GM21447 (cell line): ENCODE measurements at regions not wholly inside any gene's neighbourhood (a gene's known extent, or its start where the extent isn't known, plus 50 kb on each side); places are given as distances from the start of the nearest gene placed in this dataset.
"Not testable (repeated sequence)": the region's sequence is repeated elsewhere in the genome, so short reads cannot be mapped to it uniquely, and the experiment has no call there.

ENCODE experiments used
- ATAC-seq: cut with Tn5 transposase; IDR thresholded peaks from one replicate; pipeline ENCODE4 v1.9.1; 2021; ENCODE audit not compliant: unreplicated experiment

GRCh38 chr1:187787736-187788135, 959.0 kb downstream of the PLA2G4A start:
- no peak for ATAC-seq

- ATAC-seq: no peak
Measured at GRCh38 chr1:187788718-187789117, 960.0 kb downstream of the PLA2G4A start.

GRCh38 chr1:187790724-187791123, 962.0 kb downstream of the PLA2G4A start:
- no peak for ATAC-seq

DNA sequence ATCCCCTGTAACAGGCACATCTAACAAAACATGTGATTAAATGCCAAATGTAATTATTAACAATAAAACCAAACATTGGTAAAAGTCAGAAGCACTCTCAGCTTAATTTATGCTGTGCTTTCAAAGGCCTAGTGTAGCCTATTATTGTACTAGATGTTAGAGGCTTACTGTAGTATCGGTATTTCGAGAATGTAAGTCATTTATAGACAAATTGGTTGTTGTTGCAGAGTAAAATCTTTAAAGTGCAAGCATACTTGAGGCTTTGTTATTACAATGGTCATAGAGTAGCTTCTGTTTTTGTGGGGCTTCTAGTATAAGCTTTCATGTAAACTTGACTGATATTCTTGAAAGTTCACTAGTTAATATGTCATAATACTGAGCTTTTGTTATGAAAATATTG, 965.8 kb downstream of the PLA2G4A start:
- no peak for ATAC-seq

DNA sequence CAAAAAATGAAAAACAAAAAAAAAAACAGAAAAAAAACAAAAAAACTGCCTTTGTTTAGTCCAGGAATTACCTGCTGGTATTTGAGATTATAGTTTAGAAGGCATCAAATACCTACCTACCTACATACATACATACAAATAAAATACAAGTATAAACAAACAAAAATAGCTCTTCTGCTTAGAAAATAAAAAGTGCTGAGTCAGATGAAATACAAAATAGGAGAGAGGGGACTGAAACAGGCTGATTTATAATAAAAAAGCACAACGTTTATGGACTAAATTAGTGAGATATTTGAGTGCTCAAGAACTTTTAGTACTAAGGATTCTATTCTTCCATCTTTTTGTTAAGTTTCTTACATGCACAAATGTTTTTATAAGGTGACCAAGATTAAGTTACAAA, 980.8 kb downstream of the PLA2G4A start:
- ATAC-seq: no peak

- no peak for ATAC-seq
Measured at GRCh38 chr1:187816646-187817045, 987.9 kb downstream of the PLA2G4A start.

- no peak for ATAC-seq
Measured at GRCh38 chr1:187817782-187818181, 989.0 kb downstream of the PLA2G4A start.

DNA sequence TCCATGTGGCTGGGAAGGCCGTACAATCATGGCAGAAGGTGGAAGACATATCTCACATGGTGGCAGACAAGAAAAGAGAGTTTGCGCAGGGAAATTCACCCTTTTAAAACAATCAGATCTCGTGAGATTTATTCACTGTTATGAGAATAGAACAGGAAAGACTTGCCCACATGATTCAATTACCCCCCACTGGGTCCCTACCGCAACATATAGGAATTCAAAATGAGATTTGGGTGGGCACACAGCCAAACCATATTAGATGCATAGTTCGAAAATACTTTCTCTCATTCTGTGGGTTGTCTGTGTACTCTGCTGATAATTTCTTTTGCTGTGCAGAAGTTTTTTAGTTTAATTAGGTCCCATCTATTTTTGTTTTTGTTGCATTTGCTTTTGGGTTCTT, 990.3 kb downstream of the PLA2G4A start:
- ATAC-seq: no peak

- no peak for ATAC-seq
Measured at GRCh38 chr1:187836557-187836956, 1007.8 kb downstream of the PLA2G4A start.

DNA sequence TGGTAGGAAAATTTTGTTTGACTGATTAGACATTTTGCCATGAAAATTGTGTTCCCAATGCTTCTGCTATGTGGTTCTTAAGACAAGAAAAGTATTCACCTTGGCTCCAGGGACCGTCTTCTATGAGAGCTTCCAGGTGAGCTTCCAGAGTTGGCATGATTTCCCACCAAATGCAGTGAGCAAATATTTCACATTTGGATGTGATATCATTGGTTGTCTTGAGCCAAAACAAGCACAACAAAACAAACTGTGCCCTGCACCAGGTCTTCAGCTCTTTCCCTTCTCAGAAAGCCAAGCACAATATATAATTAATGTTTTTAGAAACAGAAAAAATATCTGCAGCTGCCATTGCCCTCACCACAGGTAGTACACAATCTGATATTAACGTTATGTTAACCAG, 1009.0 kb downstream of the PLA2G4A start:
- no peak for ATAC-seq

DNA sequence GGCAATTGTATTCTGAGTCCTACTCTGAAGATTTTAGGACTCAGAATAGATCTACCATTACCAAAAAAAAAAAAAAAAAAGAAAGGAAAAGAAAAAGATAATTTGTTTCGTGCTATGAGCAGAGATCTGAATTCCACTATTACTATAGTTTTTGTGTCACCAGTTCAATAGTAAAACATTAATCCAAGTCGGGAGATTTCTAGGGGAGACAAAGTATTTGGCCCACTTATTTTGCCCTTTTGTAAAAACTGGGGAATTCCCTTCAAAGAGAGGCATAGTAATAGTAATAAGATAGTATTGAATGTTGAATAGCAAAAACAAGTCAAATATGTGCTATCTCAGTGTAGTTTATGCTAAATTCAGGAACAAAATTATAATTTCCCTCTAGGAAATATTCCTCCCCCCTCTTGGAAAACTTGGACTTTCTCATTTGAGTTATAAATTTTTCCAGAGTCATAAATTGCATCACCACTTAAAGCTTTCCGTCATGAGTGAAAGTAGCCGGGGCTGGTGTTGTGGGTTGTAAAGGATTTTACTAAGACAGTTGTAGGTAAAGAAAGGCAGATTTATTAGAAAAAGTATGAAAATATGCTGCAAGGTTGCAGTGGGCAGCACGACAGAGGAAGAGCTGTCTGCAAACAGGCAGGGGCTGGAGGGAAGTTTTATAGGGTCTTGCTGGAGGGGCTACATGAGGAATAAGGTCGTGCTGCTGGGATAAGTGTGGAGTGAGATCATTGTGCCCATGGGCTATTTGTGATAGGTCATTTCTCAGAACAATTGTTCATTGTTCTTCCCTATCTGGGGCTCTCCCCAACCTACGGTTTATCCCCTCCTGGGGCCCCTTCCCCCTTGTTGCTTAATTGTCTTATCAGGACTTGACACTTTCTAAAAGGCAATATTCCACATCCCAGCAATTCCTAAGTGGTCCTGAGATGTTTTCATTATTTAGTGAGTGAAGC, 1009.9 kb downstream of the PLA2G4A start:
- ATAC-seq: no peak

- no peak for ATAC-seq
Measured at GRCh38 chr1:187839873-187840272, 1011.1 kb downstream of the PLA2G4A start.

GRCh38 chr1:187840557-187840956, 1011.8 kb downstream of the PLA2G4A start:
- ATAC-seq: no peak

DNA sequence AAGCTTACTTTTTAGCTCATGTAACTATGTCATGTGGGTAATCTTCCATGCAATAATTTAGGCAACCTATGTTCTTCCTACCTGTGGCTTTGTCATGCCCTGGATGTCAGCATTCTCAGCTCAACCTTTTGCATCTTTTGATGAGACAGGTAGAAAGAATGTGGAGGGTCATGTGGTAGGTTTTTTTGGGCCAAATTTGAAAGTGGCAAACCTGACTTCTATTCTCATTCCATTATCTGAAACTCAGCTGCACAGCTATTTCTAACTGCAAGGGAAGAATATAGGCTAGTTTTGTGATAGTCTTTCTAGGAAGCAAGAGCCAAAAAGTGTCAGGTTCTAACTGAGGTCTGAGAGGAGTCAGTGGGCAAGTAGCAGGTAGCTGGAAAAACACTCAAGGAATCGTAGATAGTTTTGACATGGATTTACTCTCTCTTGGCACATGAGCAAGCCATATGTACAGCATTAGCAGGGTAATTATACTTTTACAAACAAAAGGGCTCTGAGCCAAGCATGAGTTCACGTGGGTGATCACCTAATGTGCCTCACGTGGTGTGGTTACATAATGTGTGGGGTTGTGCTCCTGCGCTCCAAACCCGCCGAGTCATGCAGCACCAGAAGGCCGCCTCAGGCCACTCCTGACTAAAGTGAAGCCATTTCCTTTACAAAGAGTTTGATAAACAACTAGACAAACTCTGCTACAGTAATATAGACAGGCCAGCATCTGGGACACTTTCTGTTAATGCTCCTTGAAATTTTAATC, 1013.8 kb downstream of the PLA2G4A start:
- ATAC-seq: no peak

GRCh38 chr1:187844313-187844712, 1015.6 kb downstream of the PLA2G4A start:
- no peak for ATAC-seq

- no peak for ATAC-seq
Measured at GRCh38 chr1:187847531-187847930, 1018.8 kb downstream of the PLA2G4A start.

- ATAC-seq: no peak
Measured at GRCh38 chr1:187848321-187848720, 1019.6 kb downstream of the PLA2G4A start.

GRCh38 chr1:187850146-187850545, 1021.4 kb downstream of the PLA2G4A start:
- not testable (repeated sequence) for ATAC-seq

DNA sequence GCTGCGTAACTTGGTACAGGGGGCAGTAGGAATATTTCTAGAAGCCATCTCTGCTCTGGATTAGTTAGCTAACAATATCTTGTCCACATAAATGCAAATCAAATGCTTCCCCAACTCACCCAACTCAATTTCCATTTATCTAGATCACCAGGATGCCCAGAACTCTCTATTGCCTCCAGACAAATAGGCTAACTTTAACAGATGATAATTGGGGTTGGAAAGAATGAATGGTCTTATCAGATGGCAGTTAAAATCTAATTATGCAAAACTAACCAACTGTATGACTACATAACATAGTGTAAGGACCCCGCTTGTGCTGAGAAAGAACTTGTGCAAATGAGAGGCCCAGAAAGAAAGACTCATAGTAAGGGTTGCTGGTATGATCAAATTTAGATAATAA, 1024.8 kb downstream of the PLA2G4A start:
- no peak for ATAC-seq

GRCh38 chr1:187854457-187854856, 1025.7 kb downstream of the PLA2G4A start:
- no peak for ATAC-seq

DNA sequence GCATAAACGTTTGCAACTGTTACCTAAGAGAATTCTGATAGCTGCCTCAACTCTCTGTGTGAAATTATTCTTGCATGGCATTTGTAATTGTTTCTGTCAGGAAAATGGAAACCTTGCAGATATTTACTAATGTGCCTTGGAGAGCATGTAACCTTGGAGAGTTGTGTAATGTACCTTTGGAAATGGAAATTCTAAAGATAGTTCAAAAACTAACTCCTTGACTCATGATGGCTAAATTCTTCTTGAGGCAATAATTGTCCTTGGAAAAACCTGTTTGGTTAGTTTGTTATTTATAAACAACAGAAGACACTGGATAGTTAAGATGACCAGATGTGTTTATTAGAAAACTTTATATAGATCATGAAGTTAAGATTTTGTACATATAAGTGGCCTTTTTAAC, 1033.8 kb downstream of the PLA2G4A start:
- ATAC-seq: no peak

GRCh38 chr1:187870552-187870951, 1041.8 kb downstream of the PLA2G4A start:
- ATAC-seq: no peak
